ENCODE measurements at regions not wholly inside any gene's neighbourhood (a gene's known extent, or its start where the extent isn't known, plus 50 kb on each side); places are given as distances from the start of the nearest gene placed in this dataset.

- TF ChIP-seq CTCF (conservative IDR thresholded peaks at IDR 0.05; ENCODE audit: low read depth in 2 of 2) (no peak), EZH2 (IDR thresholded peaks at IDR 0.05; ENCODE audit: low read depth, unreplicated experiment) (no peak), EZH2phosphoT487 (IDR thresholded peaks at IDR 0.05; ENCODE audit: unreplicated experiment) (no peak), POLR2AphosphoS5 (IDR thresholded peaks at IDR 0.05; ENCODE audit: low read depth) (no peak), REST (IDR thresholded peaks at IDR 0.05; ENCODE audit: unreplicated experiment) (no peak), CREB1 (CRISPR knock-in tag; IDR thresholded peaks at IDR 0.05; ENCODE audit: low read depth) (no peak), NANOG (IDR thresholded peaks at IDR 0.05; ENCODE audit: borderline replicate concordance) (no peak), JUNB (IDR thresholded peaks at IDR 0.05; ENCODE audit: unreplicated experiment) (no peak), ETS1 (IDR thresholded peaks at IDR 0.05) (no peak), STAT1 (IDR thresholded peaks at IDR 0.05; ENCODE audit: unreplicated experiment) (no peak), ZNF331 (CRISPR knock-in tag; IDR thresholded peaks at IDR 0.05; ENCODE audit: low read depth) (no peak), ZNF462 (CRISPR knock-in tag; IDR thresholded peaks at IDR 0.05) (no peak), ZNF114 (CRISPR knock-in tag; IDR thresholded peaks at IDR 0.05) (no peak)
Measured at GRCh38 chr17:63329876-63330275, 116.2 kb downstream of the CYB561 start.
